ENCODE measurements at regions not wholly inside any gene's neighbourhood (a gene's known extent, or its start where the extent isn't known, plus 50 kb on each side); places are given as distances from the start of the nearest gene placed in this dataset.
"Not testable (repeated sequence)": the region's sequence is repeated elsewhere in the genome, so short reads cannot be mapped to it uniquely, and the experiment has no call there.

DNA sequence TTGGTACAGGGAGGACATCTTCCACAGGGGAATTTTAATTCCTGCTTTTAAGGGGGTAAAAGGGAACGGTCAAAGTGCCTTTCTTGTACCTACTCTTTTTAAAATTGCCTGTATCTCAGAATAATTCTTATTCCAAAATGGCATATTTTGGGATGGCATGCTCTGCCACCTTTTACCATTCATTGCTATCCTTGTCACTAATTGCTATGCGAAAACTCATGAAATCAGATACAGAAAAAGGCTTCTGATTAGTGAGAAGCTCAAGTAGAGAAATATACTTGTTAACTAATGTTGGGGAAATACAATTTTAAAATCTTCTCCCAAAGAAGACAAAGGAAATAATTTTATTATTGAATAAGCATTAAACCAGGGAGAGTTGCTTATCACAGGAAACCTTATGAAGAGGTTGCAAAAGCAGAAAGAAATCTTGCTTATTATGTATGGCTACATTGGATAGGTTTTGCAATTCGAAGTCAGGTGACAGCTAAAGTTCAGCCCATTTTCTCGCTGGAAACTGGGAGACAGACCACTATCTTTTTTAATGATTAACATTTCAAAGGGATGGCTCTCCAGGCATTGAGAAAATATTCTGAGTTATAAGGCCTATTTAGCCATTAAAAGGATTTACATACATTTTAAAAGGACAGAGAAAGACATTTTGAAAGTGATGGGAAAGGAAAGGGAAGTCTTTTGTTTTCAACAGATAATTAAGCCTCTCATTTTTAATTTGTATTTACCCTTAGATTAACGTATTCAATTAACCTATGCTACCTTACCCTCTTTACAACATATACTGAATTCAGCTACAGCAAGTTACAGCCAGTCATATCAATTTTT, 110.3 kb upstream of the PRSS16 start:
- Mint-ChIP-seq H3K9me3 (ENCODE audit: low read depth) (no peaks in the 10 kb centered on the region), H3K27me3 (no peaks in the 10 kb centered on the region), H3K36me3 (peaks cover 13% of the 10 kb centered on the region), H3K4me3 (no peak overlapping the region), H3K4me1 (peaks cover 45% of the 10 kb centered on the region), H3K27ac (peak overlapping the region; percentile 56)
- CTCF ChIA-PET, result interaction anchor here (2.5 kb wide), 1 partner anchor 9 kb away, joined by 10 read pairs; a partner anchor contains a TSS
- ATAC-seq (no peak), DNase-seq (no peak)

DNA sequence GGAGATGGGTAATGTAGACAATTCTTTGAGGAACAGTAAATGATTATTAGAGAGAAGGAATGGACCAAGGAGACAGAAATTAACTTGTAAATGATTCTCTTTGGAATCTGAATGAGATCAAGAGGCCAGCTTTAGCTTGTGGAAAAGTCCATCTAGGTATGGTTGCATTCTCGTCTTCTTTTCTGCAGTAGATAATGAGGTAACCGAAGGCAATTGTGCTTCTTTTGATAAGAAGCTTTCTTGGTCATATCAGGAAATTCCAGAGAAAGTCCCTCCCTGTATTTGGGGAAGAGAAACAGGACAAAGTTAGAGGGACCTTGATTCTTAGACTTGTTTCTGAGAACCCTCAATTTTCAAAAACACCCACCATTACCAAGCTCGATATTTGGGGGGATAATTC, 109.1 kb upstream of the PRSS16 start:
- ATAC-seq (no peak), DNase-seq (no peak)
- Mint-ChIP-seq H3K36me3 (peaks cover 15% of the 10 kb centered on the region), H3K9me3 (ENCODE audit: low read depth) (no peaks in the 10 kb centered on the region), H3K27me3 (no peaks in the 10 kb centered on the region), H3K4me1 (peaks cover 52% of the 10 kb centered on the region), H3K27ac (peak overlapping the region; percentile 94), H3K4me3 (peak overlapping the region; percentile 90)
- CTCF ChIA-PET, result interaction anchor here (0.6 to 2.5 kb wide), 3 partner anchors 8 to 566 kb away, joined by 3 to 10 read pairs (median 5); a partner anchor contains a TSS

DNA sequence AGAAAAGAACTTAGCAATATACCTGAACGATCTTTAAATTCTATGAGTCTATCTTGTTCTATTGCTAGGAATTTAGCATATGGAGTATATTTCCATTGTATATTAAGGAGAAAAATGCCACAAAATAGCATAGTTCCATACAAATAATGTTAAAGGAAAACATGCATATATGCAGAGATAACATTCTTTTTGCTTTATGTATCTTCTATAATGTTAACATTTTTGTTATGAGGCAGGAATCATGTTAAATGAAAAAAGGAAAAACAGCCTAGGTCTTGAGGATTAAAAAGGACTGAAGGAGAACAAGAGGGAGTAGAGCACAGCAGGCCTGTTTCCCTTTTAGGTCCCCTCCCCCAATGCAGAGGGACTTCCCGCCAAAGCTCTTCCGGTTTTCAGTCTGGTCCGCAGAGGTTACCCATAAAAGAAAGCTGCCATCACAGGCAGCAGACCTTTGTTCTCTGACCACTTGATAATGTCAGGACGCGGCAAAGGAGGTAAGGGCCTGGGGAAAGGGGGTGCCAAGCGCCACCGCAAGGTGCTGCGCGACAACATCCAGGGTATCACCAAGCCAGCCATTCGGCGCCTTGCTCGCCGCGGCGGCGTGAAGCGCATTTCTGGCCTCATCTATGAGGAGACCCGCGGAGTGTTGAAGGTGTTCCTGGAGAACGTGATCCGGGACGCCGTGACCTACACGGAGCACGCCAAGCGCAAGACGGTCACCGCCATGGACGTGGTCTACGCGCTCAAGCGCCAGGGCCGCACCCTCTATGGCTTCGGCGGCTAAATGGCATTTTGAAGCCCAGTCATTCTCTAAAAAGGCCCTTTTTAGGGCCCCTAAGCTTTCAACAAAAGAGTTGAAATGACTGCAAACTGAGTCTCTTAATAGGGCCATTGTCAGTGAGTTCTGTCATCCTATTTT, 108.4 kb upstream of the PRSS16 start:
- Mint-ChIP-seq H3K27ac (peak overlapping the region; percentile 94), H3K27me3 (no peaks in the 10 kb centered on the region), H3K4me3 (peak overlapping the region; percentile 90), H3K36me3 (peaks cover 12% of the 10 kb centered on the region), H3K9me3 (ENCODE audit: low read depth) (no peaks in the 10 kb centered on the region), H3K4me1 (peaks cover 52% of the 10 kb centered on the region)
- CTCF ChIA-PET, result interaction anchor here (0.6 to 2.5 kb wide), 3 partner anchors 8 to 567 kb away, joined by 3 to 10 read pairs (median 5); a partner anchor contains a TSS
- peak; percentile 61 for ATAC-seq
- peak; percentile 90 for DNase-seq

DNA sequence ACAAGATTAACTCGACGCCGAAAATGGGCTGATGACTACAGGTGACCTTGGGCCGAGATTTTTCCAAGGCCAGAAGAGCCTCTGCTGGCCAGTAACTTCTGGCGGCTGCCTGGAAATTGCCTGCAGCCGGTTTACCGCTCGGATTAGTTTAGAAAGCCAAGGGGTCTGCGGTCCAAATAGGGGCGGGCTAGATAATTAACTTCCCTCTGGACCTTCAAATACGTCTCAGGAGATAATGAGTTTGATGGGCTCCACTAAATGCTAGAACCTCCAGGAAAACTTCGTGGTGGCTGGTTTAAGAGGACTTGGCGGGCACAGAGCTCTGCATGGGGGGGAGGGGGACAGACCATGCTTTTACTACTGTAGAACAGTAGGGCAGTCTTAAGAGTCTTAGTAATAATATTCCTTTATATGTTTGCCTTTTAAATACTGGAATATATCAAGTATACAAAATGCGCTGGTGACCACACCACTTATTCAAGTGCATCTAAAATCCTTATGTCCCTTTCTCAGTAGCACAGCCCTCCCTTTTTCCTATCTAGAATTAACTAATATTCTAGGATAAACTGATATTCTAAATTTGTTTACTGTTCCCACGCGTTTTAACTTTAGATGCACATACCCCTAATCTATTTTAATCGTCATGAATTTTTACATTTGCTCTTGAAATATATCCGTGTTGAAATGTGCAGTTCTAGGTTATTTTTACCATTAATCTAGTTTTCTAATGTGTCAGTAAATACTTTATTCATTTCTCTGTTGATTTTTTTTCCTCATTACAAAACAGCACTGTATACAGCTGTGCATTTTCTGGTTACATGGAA, 107.5 kb upstream of the PRSS16 start:
- DNase-seq (peak; percentile 67), ATAC-seq (peak; percentile 31)
- H3K27ac Mint-ChIP-seq, result peak overlapping the region; percentile 94
- peaks cover 12% of the 10 kb centered on the region for H3K36me3 Mint-ChIP-seq
- no peaks in the 10 kb centered on the region for H3K9me3 Mint-ChIP-seq (ENCODE audit: low read depth)
- H3K4me1 Mint-ChIP-seq, result peaks cover 53% of the 10 kb centered on the region
- peak overlapping the region; percentile 90 for H3K4me3 Mint-ChIP-seq
- H3K27me3 Mint-ChIP-seq, result no peaks in the 10 kb centered on the region
- CTCF ChIA-PET, result interaction anchor here (1.9 kb wide), 1 partner anchor 11 kb away, joined by 5 read pairs; no protein-coding TSS in a partner anchor

DNA sequence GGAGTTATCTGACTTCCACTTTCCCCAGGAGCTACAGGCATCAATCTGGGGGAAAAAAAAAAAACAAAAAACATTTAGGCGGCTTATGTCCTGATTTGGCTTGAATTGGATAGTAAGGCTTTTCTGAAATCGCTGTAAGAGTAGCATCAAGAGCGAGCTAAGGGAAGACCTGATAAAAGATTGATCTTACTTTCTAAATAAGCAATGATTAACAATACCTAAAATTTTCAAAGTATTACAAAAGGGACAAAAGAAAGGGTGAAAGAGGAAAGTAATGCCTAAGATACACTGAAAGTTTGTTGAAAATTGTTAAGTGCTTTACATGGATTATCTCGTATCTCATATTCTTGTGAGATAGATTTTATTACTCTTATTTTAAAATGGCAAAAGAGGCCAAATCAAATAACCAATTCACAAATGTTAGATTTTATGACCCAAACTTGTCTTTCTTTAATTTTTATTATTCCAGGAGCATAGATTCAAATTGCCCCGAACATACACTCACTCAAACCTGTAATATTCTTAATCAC, 106.4 kb upstream of the PRSS16 start:
- Mint-ChIP-seq H3K27ac (peak overlapping the region; percentile 93), H3K4me1 (peaks cover 48% of the 10 kb centered on the region), H3K9me3 (ENCODE audit: low read depth) (no peaks in the 10 kb centered on the region), H3K27me3 (no peaks in the 10 kb centered on the region), H3K4me3 (peak overlapping the region; percentile 70), H3K36me3 (peaks cover 12% of the 10 kb centered on the region)
- ATAC-seq, result no peak
- CTCF ChIA-PET, result no interaction called here
- no peak for DNase-seq

DNA sequence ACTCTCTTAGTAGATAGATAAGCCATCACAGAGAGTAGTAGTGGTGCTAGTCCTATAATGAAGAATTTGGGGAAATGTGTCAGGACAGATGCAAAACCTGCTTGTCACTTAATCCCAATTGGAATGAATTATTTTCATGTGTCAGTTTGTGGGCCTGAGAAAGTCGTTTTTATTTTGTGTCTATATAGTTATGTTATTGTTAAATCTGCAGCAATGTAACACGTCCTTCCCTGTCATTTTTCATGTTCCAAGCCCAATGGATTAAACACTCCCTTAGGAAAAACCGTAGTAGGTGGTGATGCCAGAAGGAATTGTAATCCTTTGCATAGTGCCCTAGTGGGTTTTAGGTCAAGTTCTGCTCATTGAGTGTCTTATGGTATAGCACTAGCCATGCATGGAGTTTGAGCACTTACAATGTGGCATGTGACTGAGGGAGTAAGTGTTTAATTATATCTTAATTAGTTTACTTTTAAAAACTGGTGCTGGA, 105.9 kb upstream of the PRSS16 start:
- H3K27me3 Mint-ChIP-seq, result no peaks in the 10 kb centered on the region
- no peak for DNase-seq
- no peaks in the 10 kb centered on the region for H3K9me3 Mint-ChIP-seq (ENCODE audit: low read depth)
- ATAC-seq, result no peak
- H3K36me3 Mint-ChIP-seq, result peaks cover 12% of the 10 kb centered on the region
- H3K4me3 Mint-ChIP-seq, result peak overlapping the region; percentile 70
- H3K4me1 Mint-ChIP-seq, result peaks cover 46% of the 10 kb centered on the region
- peak overlapping the region; percentile 93 for H3K27ac Mint-ChIP-seq
- CTCF ChIA-PET, result no interaction called here

DNA sequence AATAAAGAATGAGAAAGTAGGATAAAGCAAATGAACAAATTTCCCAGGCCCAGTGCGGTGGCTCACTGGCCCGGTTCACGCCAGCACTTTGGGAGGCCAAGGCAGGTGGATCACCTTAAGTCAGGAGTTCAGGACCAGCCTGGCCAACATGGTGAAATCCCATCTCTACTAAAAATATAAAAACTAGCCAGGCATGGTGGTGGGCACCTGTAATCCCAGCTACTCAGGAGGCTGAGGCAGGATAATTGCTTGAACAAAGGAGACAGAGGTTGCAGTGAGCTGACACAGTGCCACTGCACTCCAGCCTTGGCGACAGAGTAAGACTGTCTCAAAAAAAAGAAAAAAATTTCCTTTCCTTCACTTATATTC, 104.5 kb upstream of the PRSS16 start:
- peak overlapping the region; percentile 38 for H3K4me3 Mint-ChIP-seq
- H3K27me3 Mint-ChIP-seq; ATAC-seq; DNase-seq; H3K9me3 Mint-ChIP-seq (ENCODE audit: low read depth): not testable (repeated sequence)
- peaks cover 38% of the 10 kb centered on the region for H3K4me1 Mint-ChIP-seq
- H3K36me3 Mint-ChIP-seq, result peaks cover 13% of the 10 kb centered on the region
- CTCF ChIA-PET, result interaction anchor here (5.8 kb wide), 1 partner anchor 11 kb away, joined by 42 read pairs; a partner anchor contains a TSS
- H3K27ac Mint-ChIP-seq, result peak overlapping the region; percentile 65

DNA sequence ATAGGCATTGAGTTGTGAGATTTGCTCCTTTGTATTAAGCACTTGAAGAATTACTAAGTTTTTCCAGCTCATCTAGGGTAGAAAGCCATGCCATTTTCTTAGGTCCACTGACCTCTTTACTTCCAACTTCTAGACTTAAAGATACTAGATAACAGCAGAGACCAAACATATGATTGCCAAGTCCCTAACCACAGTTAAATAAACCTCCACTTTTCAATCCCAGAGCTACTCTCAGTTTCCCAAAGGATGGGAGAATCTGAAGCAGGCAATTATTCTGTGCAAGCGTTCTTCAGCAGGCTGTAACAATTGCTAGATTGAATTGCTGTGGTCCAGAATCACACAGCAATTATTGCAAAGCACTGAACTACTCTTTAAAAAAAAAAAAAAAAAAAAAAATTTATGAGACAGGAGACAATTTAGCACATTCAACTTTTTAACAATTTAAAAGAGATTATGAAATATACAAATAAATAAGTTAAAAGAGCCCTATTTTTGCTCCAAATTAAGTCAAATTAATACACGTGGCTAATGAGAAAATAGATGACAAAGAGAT, 104.0 kb upstream of the PRSS16 start:
- ATAC-seq (no peak), DNase-seq (no peak)
- H3K4me1 Mint-ChIP-seq, result peaks cover 35% of the 10 kb centered on the region
- H3K36me3 Mint-ChIP-seq, result peaks cover 13% of the 10 kb centered on the region
- H3K27ac Mint-ChIP-seq, result peak overlapping the region; percentile 65
- no peaks in the 10 kb centered on the region for H3K27me3 Mint-ChIP-seq
- no peaks in the 10 kb centered on the region for H3K9me3 Mint-ChIP-seq (ENCODE audit: low read depth)
- CTCF ChIA-PET, result interaction anchor here (4.6 to 5.8 kb wide), 2 partner anchors 11 to 16 kb away, joined by 31 to 42 read pairs; a partner anchor contains a TSS
- peak overlapping the region; percentile 38 for H3K4me3 Mint-ChIP-seq

DNA sequence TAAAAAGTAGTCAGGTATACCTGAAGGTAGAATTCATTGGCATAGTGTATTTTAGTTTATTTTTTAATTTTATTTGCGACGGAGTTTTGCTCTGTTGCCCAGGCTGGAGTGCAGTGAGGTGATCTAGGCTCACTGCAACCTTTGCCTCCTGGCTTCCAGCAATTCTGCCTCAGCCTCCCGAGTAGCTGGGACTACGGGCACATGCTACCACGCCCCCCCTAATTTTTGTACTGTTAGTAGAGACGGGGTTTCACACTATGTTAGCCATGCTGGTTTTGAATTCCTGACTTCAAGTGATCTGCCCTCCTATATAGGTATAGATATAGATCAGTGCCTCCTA, 102.8 kb upstream of the PRSS16 start:
- Mint-ChIP-seq H3K27ac (peak overlapping the region; percentile 76), H3K36me3 (peaks cover 10% of the 10 kb centered on the region), H3K4me1 (peaks cover 32% of the 10 kb centered on the region), H3K27me3 (no peaks in the 10 kb centered on the region), H3K4me3 (no peak overlapping the region), H3K9me3 (ENCODE audit: low read depth) (no peaks in the 10 kb centered on the region)
- CTCF ChIA-PET, result interaction anchor here (0.8 to 5.8 kb wide), 4 partner anchors 10 to 651 kb away, joined by 3 to 42 read pairs (median 18); a partner anchor contains a TSS
- no peak for DNase-seq
- ATAC-seq, result no peak

DNA sequence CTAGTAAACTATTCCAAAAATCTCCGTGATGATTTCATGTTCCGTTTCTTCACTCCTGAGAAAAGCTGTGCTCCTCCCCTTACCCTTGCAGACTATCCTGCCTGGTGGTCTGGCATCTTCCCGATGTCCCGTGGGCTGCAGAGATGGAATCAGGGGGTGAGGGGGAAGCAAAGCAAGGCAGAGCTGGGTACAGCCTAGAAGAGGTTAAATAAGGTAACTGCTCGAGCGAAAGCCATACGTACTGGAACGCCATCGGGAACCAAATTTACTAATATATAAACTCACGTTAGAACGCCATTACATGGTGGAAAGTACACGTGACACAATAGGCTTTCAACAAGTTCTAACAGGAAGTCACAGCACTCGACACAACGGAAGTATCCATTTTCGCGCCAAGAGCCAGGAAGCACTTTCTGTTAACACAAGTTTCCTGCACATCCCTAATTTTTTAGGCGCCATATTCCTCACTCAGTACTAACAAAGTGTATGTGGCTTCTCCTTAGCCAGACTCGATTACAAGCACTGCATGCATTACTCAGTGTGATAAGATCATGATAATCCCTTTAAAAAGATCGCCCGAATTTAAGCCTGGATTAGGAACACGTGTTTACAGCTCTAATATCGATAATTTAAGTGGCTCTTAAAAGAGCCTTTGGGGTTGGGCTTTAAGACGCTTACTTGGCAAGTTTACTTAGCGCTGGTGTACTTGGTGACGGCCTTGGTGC, 101.6 kb upstream of the PRSS16 start:
- peaks cover 9% of the 10 kb centered on the region for H3K36me3 Mint-ChIP-seq
- no peaks in the 10 kb centered on the region for H3K27me3 Mint-ChIP-seq
- DNase-seq (peak; percentile 90), ATAC-seq (peak; percentile 25)
- CTCF ChIA-PET, result interaction anchor here (0.6 to 5.8 kb wide), 10 partner anchors 8 to 873 kb away, joined by 3 to 42 read pairs (median 6); a partner anchor contains a TSS
- H3K4me1 Mint-ChIP-seq, result peaks cover 32% of the 10 kb centered on the region
- H3K4me3 Mint-ChIP-seq, result no peak overlapping the region
- H3K27ac Mint-ChIP-seq, result no peak overlapping the region
- no peaks in the 10 kb centered on the region for H3K9me3 Mint-ChIP-seq (ENCODE audit: low read depth)

DNA sequence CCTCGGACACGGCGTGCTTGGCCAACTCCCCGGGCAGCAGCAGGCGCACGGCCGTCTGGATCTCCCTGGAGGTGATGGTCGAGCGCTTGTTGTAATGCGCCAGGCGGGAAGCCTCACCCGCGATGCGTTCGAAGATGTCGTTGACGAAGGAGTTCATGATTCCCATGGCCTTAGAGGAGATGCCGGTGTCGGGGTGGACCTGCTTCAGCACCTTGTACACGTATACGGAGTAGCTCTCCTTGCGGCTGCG, 101.1 kb upstream of the PRSS16 start:
- not testable (repeated sequence) for H3K36me3 Mint-ChIP-seq; H3K4me3 Mint-ChIP-seq; ATAC-seq; DNase-seq; H3K9me3 Mint-ChIP-seq (ENCODE audit: low read depth); H3K27ac Mint-ChIP-seq; H3K27me3 Mint-ChIP-seq
- CTCF ChIA-PET, result interaction anchor here (1.1 to 5.8 kb wide), 11 partner anchors 9 to 747 kb away, joined by 3 to 42 read pairs (median 5); a partner anchor contains a TSS
- peaks cover 29% of the 10 kb centered on the region for H3K4me1 Mint-ChIP-seq
